IMR-90 (cell line): ENCODE measurements at regions not wholly inside any gene's neighbourhood (a gene's known extent, or its start where the extent isn't known, plus 50 kb on each side); places are given as distances from the start of the nearest gene placed in this dataset.
A peak's percentile ranks its signal among the peaks of the same experiment; 100 is the strongest.

Experiments used
- ATAC-seq: fragments of 200-7000 bp; cut with Tn5 transposase; 2 replicates; pipeline ENCODE4 v1.9.1; 2020; ENCODE audit warnings: low read depth, mild to moderate bottlenecking, moderate library complexity
- BruUV-seq: library from RNA; stranded (reverse); fragments of 400-500 nt; replicated peaks from 2 replicates; lab custom pipeline; 2021; lab: Mats Ljungman, UMichigan
- CTCF ChIA-PET: fragments of 300-600 bp; formaldehyde crosslinking; extraction: SDS; loops from one replicate; lab custom pipeline; 2021; ENCODE audit warnings: antibody characterized with exemption; lab: Yijun Ruan, JAX
- POLR2A ChIA-PET: fragments of 300-600 bp; sonication (Branson Sonifier 250); formaldehyde crosslinking; loops from one replicate; lab custom pipeline; 2022; ENCODE audit warnings: antibody characterized with exemption; ENCODE audit not compliant: unreplicated experiment; lab: Charles Lee
- DNase-seq: peaks from one replicate; pipeline ENCODE4 v3.0.0; 2013
- H2AFZ ChIP-seq: replicated peaks from 2 replicates; pipeline ENCODE3; 2013; ENCODE audit warnings: low read length, mild to moderate bottlenecking; ENCODE audit not compliant: poor library complexity
- H2AK5ac ChIP-seq: 2 replicates; pipeline ENCODE4 v1.6.1; 2013; ENCODE audit warnings: low read depth, low read length, inconsistent platforms
- H2AK9ac ChIP-seq: replicated peaks from 2 replicates; pipeline ENCODE3; 2013; ENCODE audit warnings: mild to moderate bottlenecking, low read depth, low read length, moderate library complexity; ENCODE audit not compliant: poor library complexity
- H2BK120ac ChIP-seq: 2 replicates; pipeline ENCODE4 v1.6.1; 2013; ENCODE audit warnings: low read depth, low read length, inconsistent platforms
- H2BK15ac ChIP-seq: 3 replicates; pipeline ENCODE4 v1.6.1; 2013; ENCODE audit warnings: low read depth, low read length, inconsistent platforms
- H2BK20ac ChIP-seq: 2 replicates; pipeline ENCODE4 v1.6.1; 2013; ENCODE audit warnings: low read depth, mild to moderate bottlenecking, inconsistent platforms, low read length, moderate library complexity
- H2BK5ac ChIP-seq: 2 replicates; pipeline ENCODE4 v1.6.1; 2013; ENCODE audit warnings: mild to moderate bottlenecking, low read depth, low read length, inconsistent platforms; ENCODE audit not compliant: poor library complexity, severe bottlenecking
- H3K14ac ChIP-seq: replicated peaks from 2 replicates; pipeline ENCODE4 v1.6.1; 2013; ENCODE audit warnings: low read depth, low read length, inconsistent platforms
- H3K18ac ChIP-seq: 2 replicates; pipeline ENCODE4 v1.6.1; 2013; ENCODE audit warnings: low read depth, low read length, control low read depth
- H3K23ac ChIP-seq: 2 replicates; pipeline ENCODE4 v1.6.1; 2013; ENCODE audit warnings: low read depth, low read length, inconsistent platforms
- H3K27ac ChIP-seq: 2 replicates; pipeline ENCODE4 v1.5.1; 2013; ENCODE audit warnings: mild to moderate bottlenecking, control low read depth, low read length; ENCODE audit not compliant: insufficient read depth
- H3K27me3 ChIP-seq: 2 replicates; pipeline ENCODE4 v1.6.1; 2013; ENCODE audit warnings: low read length; ENCODE audit not compliant: control insufficient read depth, insufficient read depth
- H3K36me3 ChIP-seq: 2 replicates; pipeline ENCODE4 v1.6.1; 2013; ENCODE audit warnings: low read length, mixed read lengths; ENCODE audit not compliant: control insufficient read depth, insufficient read depth
- H3K4ac ChIP-seq: 2 replicates; pipeline ENCODE4 v1.6.1; 2013; ENCODE audit warnings: low read depth, low read length, inconsistent platforms
- H3K4me1 ChIP-seq: 2 replicates; pipeline ENCODE4 v1.6.1; 2013; ENCODE audit warnings: low read length, mixed read lengths; ENCODE audit not compliant: control insufficient read depth, insufficient read depth
- H3K4me2 ChIP-seq: 2 replicates; pipeline ENCODE4 v1.6.1; 2013; ENCODE audit warnings: low read depth, mild to moderate bottlenecking, control low read depth, low read length, moderate library complexity
- H3K4me3 ChIP-seq: 2 replicates; pipeline ENCODE4 v1.5.1; 2013; ENCODE audit warnings: low read depth, mild to moderate bottlenecking, control low read depth, low read length, moderate library complexity; ENCODE audit not compliant: insufficient read depth
- H3K56ac ChIP-seq: 2 replicates; pipeline ENCODE4 v1.6.1; 2013; ENCODE audit warnings: low read length, inconsistent platforms; ENCODE audit not compliant: insufficient read depth; ENCODE audit errors: extremely low read depth
- H3K79me1 ChIP-seq, 2 experiments: 2 replicates each; pipeline ENCODE4 v1.6.1; 2013; ENCODE audit warnings: low read length in 2 of 2, inconsistent platforms in 1 of 2, low read depth in 1 of 2
- H3K9ac ChIP-seq: 2 replicates; pipeline ENCODE4 v1.6.1; 2013; ENCODE audit warnings: low read depth, low read length, control low read depth
- H3K9me1 ChIP-seq: 2 replicates; pipeline ENCODE4 v1.6.1; 2013; ENCODE audit warnings: low read length, inconsistent platforms; ENCODE audit not compliant: insufficient read depth
- H3K9me3 ChIP-seq: 2 replicates; pipeline ENCODE4 v1.6.1; 2013; ENCODE audit warnings: low read length; ENCODE audit not compliant: control insufficient read depth, insufficient read depth
- H4K20me1 ChIP-seq: 2 replicates; pipeline ENCODE4 v1.6.1; 2013; ENCODE audit warnings: low read length, inconsistent platforms; ENCODE audit not compliant: insufficient read depth
- H4K5ac ChIP-seq: 2 replicates; pipeline ENCODE4 v1.6.1; 2013; ENCODE audit warnings: mild to moderate bottlenecking, low read depth, low read length, control low read depth
- H4K8ac ChIP-seq, 2 experiments: 2 replicates each; pipeline ENCODE4 v1.6.1; 2013; ENCODE audit warnings: low read depth in 2 of 2, low read length in 2 of 2, control low read depth in 1 of 2, inconsistent platforms in 1 of 2
- H4K91ac ChIP-seq: 2 replicates; pipeline ENCODE4 v1.6.1; 2013; ENCODE audit warnings: low read depth, low read length, inconsistent platforms; ENCODE audit not compliant: insufficient read depth
- BHLHE40 ChIP-seq: fragments of 150-350 bp; IDR thresholded peaks from 2 replicates; pipeline ENCODE4 v1.6.1; 2016; ENCODE audit warnings: mild to moderate bottlenecking, low read depth, low read length
- CEBPB ChIP-seq: IDR thresholded peaks from 2 replicates; pipeline ENCODE4 v1.6.1; 2012; ENCODE audit warnings: low read depth, low read length, improper control_type of control experiment
- CHD1 ChIP-seq: IDR thresholded peaks from 2 replicates; pipeline ENCODE4 v1.6.1; 2012; ENCODE audit warnings: low read depth, low read length, improper control_type of control experiment
- FOS ChIP-seq: fragments of 150-350 bp; IDR thresholded peaks from 2 replicates; pipeline ENCODE4 v1.6.1; 2016; ENCODE audit warnings: low read depth, low read length
- MAFK ChIP-seq: IDR thresholded peaks from 2 replicates; pipeline ENCODE4 v1.6.1; 2012; ENCODE audit warnings: low read depth, low read length, improper control_type of control experiment
- MAZ ChIP-seq: IDR thresholded peaks from 2 replicates; pipeline ENCODE4 v1.6.1; 2012; ENCODE audit warnings: low read depth, mild to moderate bottlenecking, low read length, improper control_type of control experiment, moderate library complexity, borderline replicate concordance
- MXI1 ChIP-seq: IDR thresholded peaks from 2 replicates; pipeline ENCODE4 v1.6.1; 2012; ENCODE audit warnings: low read depth, mild to moderate bottlenecking, low read length, moderate library complexity, borderline replicate concordance
- NFE2L2 ChIP-seq: fragments of 150-350 bp; IDR thresholded peaks from 2 replicates; pipeline ENCODE4 v1.6.1; 2016; ENCODE audit warnings: low read depth, mild to moderate bottlenecking, low read length
- POLR2A ChIP-seq: IDR thresholded peaks from 2 replicates; pipeline ENCODE4 v1.6.1; 2012; ENCODE audit warnings: mild to moderate bottlenecking, low read depth, low read length
- RAD21 ChIP-seq: IDR thresholded peaks from 2 replicates; pipeline ENCODE4 v1.6.1; 2012; ENCODE audit warnings: low read length, improper control_type of control experiment
- RCOR1 ChIP-seq: IDR thresholded peaks from 2 replicates; pipeline ENCODE4 v1.6.1; 2012; ENCODE audit warnings: mild to moderate bottlenecking, low read length, improper control_type of control experiment; ENCODE audit not compliant: insufficient replicate concordance
- RFX5 ChIP-seq: IDR thresholded peaks from 2 replicates; pipeline ENCODE4 v1.8.0; 2012; ENCODE audit warnings: low read depth, mild to moderate bottlenecking, low read length, moderate library complexity
- SMC3 ChIP-seq: fragments of 150-350 bp; IDR thresholded peaks from 2 replicates; pipeline ENCODE4 v1.6.1; 2016; ENCODE audit warnings: low read depth, mild to moderate bottlenecking, antibody characterized with exemption, low read length, moderate library complexity
- WGBS, 2 experiments: methylation state at CpG; one replicate each; pipeline versions ENCODE4 v1.1.5 to v1.1.7; 2013; ENCODE audit warnings: missing lambda C conversion rate in 2 of 2; ENCODE audit not compliant: insufficient read length in 1 of 2; ENCODE audit errors: extremely low coverage in 2 of 2; 5-methylcytosine and 5-hydroxymethylcytosine counted together
- dilution Hi-C: fragments of 300-500 bp; cut with HindIII; formaldehyde crosslinking; loops from one replicate; pipeline ENCODE4 v1.14.3; 2018; ENCODE audit warnings: low sequenced_read_pairs; ENCODE audit not compliant: unreplicated experiment
- in situ Hi-C: fragments of 300-500 bp; cut with MboI; formaldehyde crosslinking; loops from 3 replicates; pipeline ENCODE4 v1.14.3; 2019; ENCODE audit warnings: low sequenced_read_pairs, inconsistent platforms, mixed read lengths
- intact Hi-C: fragments of 100-400 bp; cut with micrococcal nuclease; formaldehyde crosslinking; loops from 2 replicates; pipeline ENCODE4 v1.10.0; 2022
- TF ChIP-seq, protein P1 (sequence below): fragments of 150-350 bp; IDR thresholded peaks from 2 replicates; pipeline ENCODE4 v1.6.1; 2016; ENCODE audit warnings: low read depth, mild to moderate bottlenecking, low read length, moderate library complexity, borderline replicate concordance
- TF ChIP-seq, protein P2 (sequence below): fragments of 150-350 bp; IDR thresholded peaks from 2 replicates; pipeline ENCODE4 v1.6.1; 2017; ENCODE audit warnings: mild to moderate bottlenecking, antibody characterized with exemption, low read length, low read depth
- TF ChIP-seq, protein P3 (sequence below): conservative IDR thresholded peaks from 2 replicates; pipeline ENCODE4 v1.5.1; 2012; ENCODE audit warnings: mild to moderate bottlenecking, low read depth, low read length, improper control_type of control experiment

DNA sequence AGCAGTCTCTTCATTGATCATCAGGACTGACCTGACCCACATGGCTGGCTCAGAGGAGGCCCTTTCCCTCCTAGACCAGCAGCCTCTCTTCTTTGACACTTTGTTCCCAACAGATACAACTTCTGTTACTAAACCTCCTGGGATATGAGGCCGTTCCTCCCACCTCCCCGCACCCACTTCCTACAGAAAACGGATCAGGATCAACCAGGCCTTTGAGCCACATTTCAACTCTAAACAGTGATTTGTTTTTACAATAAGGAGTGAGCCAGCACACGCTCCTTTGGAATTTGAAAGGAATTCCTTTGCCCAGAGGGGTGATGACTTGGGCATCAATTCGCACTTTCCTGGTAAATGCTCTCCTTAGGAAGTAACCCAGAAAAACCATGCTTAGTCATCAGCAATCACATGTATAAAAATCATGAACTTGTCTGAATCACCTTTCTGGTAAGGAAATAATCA lies 180.4 kb downstream of the FAM124B start:
- no peak overlapping the region for H3K9ac ChIP-seq
- H3K27ac ChIP-seq: peak overlapping the region; percentile 64
- peak overlapping the region; percentile 68 to 83; a peak in 3 of 4 replicates for H4K8ac ChIP-seq
- peak overlapping the region; percentile 72 for H2BK120ac ChIP-seq
- H3K23ac ChIP-seq: peak overlapping the region; percentile 48; the same call in 1 of the 2 replicates
- peaks cover 9% of the 10 kb centered on the region for H3K4me1 ChIP-seq
- peak overlapping the region; percentile 49 for H3K14ac ChIP-seq
- intact Hi-C loops (loop anchor here (2.0 kb wide), 2 partner anchors 59 to 79 kb away; no protein-coding TSS in a partner anchor), in situ Hi-C loops (no loop called here), dilution Hi-C loops (no loop called here)
- ChIA-PET POLR2A (no interaction called here), CTCF (no interaction called here)
- no peaks in the 10 kb centered on the region for H3K36me3 ChIP-seq
- H3K56ac ChIP-seq: no peak overlapping the region
- H3K4ac ChIP-seq: peak overlapping the region; percentile 76
- peak overlapping the region; percentile 56; the same call in 2 of the 3 replicates for H2BK15ac ChIP-seq
- peak overlapping the region; percentile 70 for H2BK20ac ChIP-seq
- ATAC-seq (peak; percentile 87), DNase-seq (peak; percentile 93)
- BruUV-seq: no TSS peak
- peak overlapping the region; percentile 86 for H3K18ac ChIP-seq
- H2BK5ac ChIP-seq: peak overlapping the region; percentile 48
- H4K20me1 ChIP-seq: no peaks in the 10 kb centered on the region
- H3K4me2 ChIP-seq: no peak overlapping the region
- peak overlapping the region; percentile 70 for H2AK9ac ChIP-seq
- H3K79me1 ChIP-seq: no peaks in the 10 kb centered on the region
- H4K91ac ChIP-seq: peak overlapping the region; percentile 81
- no peaks in the 10 kb centered on the region for H3K27me3 ChIP-seq
- H2AK5ac ChIP-seq: peak overlapping the region; percentile 75
- H2AFZ ChIP-seq: peak overlapping the region; percentile 66
- no peak for TF ChIP-seq POLR2A
- no peak for TF ChIP-seq CEBPB
- TF ChIP-seq BHLHE40: peak; percentile 68
- peak; percentile 78 for TF ChIP-seq FOS
- no peak for TF ChIP-seq RFX5
- TF ChIP-seq, protein P1, sequence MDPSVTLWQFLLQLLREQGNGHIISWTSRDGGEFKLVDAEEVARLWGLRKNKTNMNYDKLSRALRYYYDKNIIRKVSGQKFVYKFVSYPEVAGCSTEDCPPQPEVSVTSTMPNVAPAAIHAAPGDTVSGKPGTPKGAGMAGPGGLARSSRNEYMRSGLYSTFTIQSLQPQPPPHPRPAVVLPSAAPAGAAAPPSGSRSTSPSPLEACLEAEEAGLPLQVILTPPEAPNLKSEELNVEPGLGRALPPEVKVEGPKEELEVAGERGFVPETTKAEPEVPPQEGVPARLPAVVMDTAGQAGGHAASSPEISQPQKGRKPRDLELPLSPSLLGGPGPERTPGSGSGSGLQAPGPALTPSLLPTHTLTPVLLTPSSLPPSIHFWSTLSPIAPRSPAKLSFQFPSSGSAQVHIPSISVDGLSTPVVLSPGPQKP: no peak
- TF ChIP-seq NFE2L2: peak; percentile 42; the same call in 1 of the 2 replicates
- no peak for TF ChIP-seq MXI1
- peak; percentile 51 for TF ChIP-seq MAFK
- TF ChIP-seq RAD21: peak; percentile 12; the same call in 1 of the 2 replicates
- TF ChIP-seq, protein P2, sequence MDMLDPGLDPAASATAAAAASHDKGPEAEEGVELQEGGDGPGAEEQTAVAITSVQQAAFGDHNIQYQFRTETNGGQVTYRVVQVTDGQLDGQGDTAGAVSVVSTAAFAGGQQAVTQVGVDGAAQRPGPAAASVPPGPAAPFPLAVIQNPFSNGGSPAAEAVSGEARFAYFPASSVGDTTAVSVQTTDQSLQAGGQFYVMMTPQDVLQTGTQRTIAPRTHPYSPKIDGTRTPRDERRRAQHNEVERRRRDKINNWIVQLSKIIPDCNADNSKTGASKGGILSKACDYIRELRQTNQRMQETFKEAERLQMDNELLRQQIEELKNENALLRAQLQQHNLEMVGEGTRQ: no peak
- no peak for TF ChIP-seq SMC3
- TF ChIP-seq, protein P3, sequence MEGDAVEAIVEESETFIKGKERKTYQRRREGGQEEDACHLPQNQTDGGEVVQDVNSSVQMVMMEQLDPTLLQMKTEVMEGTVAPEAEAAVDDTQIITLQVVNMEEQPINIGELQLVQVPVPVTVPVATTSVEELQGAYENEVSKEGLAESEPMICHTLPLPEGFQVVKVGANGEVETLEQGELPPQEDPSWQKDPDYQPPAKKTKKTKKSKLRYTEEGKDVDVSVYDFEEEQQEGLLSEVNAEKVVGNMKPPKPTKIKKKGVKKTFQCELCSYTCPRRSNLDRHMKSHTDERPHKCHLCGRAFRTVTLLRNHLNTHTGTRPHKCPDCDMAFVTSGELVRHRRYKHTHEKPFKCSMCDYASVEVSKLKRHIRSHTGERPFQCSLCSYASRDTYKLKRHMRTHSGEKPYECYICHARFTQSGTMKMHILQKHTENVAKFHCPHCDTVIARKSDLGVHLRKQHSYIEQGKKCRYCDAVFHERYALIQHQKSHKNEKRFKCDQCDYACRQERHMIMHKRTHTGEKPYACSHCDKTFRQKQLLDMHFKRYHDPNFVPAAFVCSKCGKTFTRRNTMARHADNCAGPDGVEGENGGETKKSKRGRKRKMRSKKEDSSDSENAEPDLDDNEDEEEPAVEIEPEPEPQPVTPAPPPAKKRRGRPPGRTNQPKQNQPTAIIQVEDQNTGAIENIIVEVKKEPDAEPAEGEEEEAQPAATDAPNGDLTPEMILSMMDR: no peak
- TF ChIP-seq RCOR1: peak; percentile 22
- TF ChIP-seq MAZ: peak; percentile 58; the same call in 1 of the 2 replicates
- no peak for TF ChIP-seq CHD1
- peaks cover 10% of the 10 kb centered on the region for H3K9me3 ChIP-seq
- H4K5ac ChIP-seq: peak overlapping the region; percentile 66
- 0 out of 2 replicates have a peak, but pooled peaks cover 7% of the 10 kb centered on the region for H3K9me1 ChIP-seq
- no CpG with 5 or more reads among the region's 5 CpGs for WGBS, 2 experiments
- H3K4me3 ChIP-seq: no peak overlapping the region
